Ectodermal cell (in vitro differentiated cells): ENCODE measurements at regions not wholly inside any gene's neighbourhood (a gene's known extent, or its start where the extent isn't known, plus 50 kb on each side); places are given as distances from the start of the nearest gene placed in this dataset.
"Not testable (repeated sequence)": the region's sequence is repeated elsewhere in the genome, so short reads cannot be mapped to it uniquely, and the experiment has no call there.

ENCODE experiments used
- H3K27ac ChIP-seq: 2 replicates; pipeline ENCODE4 v1.7.0; 2013; ENCODE audit warnings: mild to moderate bottlenecking, low read depth, low read length; ENCODE audit not compliant: insufficient read depth, poor library complexity, severe bottlenecking
- H3K27me3 ChIP-seq: 2 replicates; pipeline ENCODE4 v1.7.0; 2013; ENCODE audit warnings: mild to moderate bottlenecking, low read length; ENCODE audit not compliant: insufficient read depth, control insufficient read depth, poor library complexity, severe bottlenecking
- H3K36me3 ChIP-seq: one replicate; pipeline ENCODE4 v1.7.0; 2013; ENCODE audit warnings: low read length; ENCODE audit not compliant: control insufficient read depth, insufficient read depth
- H3K4me1 ChIP-seq: one replicate; pipeline ENCODE4 v1.7.0; 2013; ENCODE audit warnings: low read length; ENCODE audit not compliant: control insufficient read depth, insufficient read depth
- H3K4me3 ChIP-seq: 2 replicates; pipeline ENCODE4 v1.7.0; 2013; ENCODE audit warnings: low read depth, low read length, control low read depth; ENCODE audit not compliant: insufficient read depth
- H3K9me3 ChIP-seq: 2 replicates; pipeline ENCODE4 v1.7.0; 2013; ENCODE audit warnings: mild to moderate bottlenecking, low read length, moderate library complexity; ENCODE audit not compliant: control insufficient read depth
- WGBS, 2 experiments: methylation state at CpG; one replicate each; pipeline ENCODE4 v1.1.7; 2013; ENCODE audit warnings: missing lambda C conversion rate in 2 of 2; 5-methylcytosine and 5-hydroxymethylcytosine counted together

DNA sequence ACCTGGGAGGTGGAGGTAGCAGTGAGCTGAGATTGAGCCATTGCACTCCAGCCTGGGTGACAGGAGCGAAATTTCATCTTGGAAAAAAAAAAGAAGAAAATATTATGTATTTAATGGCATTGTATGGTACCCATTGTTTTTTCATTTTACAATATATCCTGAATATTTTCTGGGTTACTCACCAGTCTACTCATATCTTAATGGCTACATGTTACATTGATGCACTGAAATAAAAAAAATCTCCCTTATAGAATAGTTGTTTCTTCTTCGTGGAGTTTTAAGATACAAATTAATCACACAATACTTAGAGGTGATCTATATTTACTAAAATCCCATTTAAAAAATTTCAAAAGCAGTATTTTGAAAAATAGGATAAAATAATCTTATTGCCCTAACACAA lies 66.3 kb upstream of the XPO1 start:
- no peak overlapping the region for H3K27ac ChIP-seq
- H3K36me3 ChIP-seq, result no peaks in the 10 kb centered on the region
- H3K9me3 ChIP-seq, result no peaks in the 10 kb centered on the region
- H3K4me1 ChIP-seq, result no peaks in the 10 kb centered on the region
- WGBS, 2 experiments, result 88 to 100% methylated on average over 1 of the region's 2 CpGs
- H3K27me3 ChIP-seq, result no peaks in the 10 kb centered on the region
- no peak overlapping the region for H3K4me3 ChIP-seq

DNA sequence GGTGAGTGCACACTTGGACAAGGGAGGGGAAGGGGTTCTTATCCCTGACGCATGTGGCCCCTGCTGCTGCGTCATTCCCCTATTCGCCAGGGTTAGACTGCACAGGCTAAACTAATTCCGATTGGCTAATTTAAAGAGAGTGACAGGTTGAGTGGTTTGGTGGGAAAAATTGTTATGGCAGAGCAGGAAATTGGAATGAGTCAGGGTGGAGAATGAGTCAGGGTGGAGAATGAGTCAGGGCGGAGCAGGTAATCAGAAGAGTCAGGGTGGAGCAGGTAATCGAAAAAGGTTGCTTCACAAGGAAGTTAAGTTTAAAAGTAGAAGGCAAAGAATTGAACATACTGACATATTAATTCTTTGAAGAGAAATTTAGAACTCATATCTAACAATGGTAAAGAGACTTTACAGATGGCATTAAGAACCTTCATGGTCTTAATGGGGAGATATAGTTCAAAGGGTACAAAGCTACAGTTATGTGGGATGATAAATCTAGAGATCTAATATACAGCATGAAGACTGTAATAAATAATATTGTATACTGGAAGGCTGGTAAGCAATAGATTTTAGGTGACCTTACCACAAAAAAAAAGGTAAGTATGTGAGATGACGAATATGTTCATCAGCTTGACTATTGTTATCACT lies 60.5 kb upstream of the XPO1 start:
- H3K4me1 ChIP-seq, H3K27ac ChIP-seq, H3K9me3 ChIP-seq, H3K36me3 ChIP-seq, H3K27me3 ChIP-seq, H3K4me3 ChIP-seq: not testable (repeated sequence)
- WGBS, 2 experiments, result 92% methylated on average over 6 to 7 of the region's 7 CpGs

DNA sequence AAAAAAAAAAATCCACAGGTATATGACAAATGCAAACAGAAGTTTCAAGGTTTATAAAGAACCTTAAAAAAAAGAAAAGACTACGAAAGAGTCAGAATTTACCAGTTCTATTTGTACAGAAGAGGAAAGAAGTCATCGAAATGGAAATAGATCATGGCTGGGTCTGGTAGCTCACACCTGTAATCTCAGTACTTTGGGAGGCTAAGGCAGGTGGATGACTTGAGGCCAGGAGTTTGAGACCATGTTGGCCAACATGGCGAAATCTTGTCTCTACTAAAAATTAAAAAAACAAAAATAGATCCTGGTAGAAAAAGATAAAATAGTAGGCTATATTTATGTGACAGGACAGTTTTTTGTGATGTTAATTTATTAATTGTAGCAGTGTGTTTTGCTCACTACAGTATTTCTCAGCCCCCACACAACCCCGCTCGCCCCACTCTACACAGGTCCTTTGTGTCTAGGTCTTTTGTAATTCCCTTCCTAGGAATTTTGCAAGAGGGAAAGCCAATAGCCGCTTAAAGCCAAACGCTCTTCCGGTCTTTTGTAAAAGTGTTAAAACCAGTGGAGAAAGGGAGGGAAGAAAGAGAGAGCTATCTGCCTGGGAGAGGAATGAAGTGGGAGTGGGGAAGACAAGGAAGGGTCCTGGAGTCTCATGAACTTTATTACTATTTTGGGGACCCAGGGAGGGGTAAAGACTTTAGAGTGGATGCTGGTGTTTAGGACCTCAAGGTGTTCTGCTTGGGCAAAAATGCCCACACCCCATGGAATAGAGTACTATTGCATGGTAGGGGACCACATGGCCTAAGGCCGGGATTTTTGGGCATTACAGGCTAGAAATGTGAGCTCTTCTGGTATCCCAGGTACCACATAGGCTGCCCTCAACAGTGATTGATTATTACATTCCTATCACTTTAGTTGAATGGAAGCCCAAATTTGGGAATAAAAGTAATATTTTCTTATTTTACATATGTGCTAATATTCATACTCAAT lies 59.4 kb upstream of the XPO1 start:
- WGBS, 2 experiments, result 56 to 59% methylated on average over 9 of the region's 9 CpGs
- no peaks in the 10 kb centered on the region for H3K4me1 ChIP-seq
- no peak overlapping the region for H3K4me3 ChIP-seq
- no peaks in the 10 kb centered on the region for H3K36me3 ChIP-seq
- H3K27ac ChIP-seq, result no peak overlapping the region
- H3K9me3 ChIP-seq, result no peaks in the 10 kb centered on the region
- no peaks in the 10 kb centered on the region for H3K27me3 ChIP-seq

DNA sequence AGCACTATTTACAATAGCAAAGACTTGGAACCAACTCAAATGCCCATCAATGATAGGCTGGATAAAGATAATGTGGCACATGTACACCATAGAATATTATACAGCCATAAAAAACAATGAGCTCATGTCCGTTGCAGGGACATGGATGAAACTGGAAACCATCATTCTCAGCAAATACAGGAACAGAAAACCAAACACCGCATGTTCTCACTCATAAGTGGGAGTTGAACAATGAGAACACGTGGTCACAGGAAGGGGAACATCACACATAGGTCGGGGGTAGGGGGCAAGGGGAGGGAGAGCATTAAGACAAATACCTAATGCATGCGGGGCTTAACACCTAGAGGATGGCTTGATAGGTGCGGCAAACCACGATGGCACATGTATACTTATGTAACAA lies 56.0 kb upstream of the XPO1 start:
- not testable (repeated sequence) for H3K36me3 ChIP-seq, H3K27ac ChIP-seq, H3K9me3 ChIP-seq, H3K27me3 ChIP-seq, H3K4me1 ChIP-seq, H3K4me3 ChIP-seq
- 93 to 94% methylated on average over 7 of the region's 7 CpGs for WGBS, 2 experiments

DNA sequence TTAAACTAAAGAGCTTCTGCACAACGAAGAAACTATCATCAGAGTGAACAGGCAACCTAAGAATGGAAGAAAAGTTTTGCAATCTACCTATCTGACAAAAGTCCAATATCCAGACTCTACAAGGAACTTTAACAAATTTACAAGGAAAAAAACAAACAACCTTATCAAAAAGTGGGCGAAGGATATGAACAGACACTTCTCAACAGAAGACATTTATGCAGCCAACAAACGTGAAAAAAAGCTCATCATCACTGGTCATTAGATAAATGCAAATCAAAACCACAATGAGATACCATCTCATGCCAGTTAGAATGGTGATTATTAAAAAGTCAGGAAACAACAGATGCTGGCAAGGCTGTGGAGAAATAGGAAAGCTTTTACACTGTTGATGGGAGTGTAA lies 55.5 kb upstream of the XPO1 start:
- H3K4me3 ChIP-seq, H3K4me1 ChIP-seq, H3K36me3 ChIP-seq, H3K27me3 ChIP-seq, H3K27ac ChIP-seq, H3K9me3 ChIP-seq: not testable (repeated sequence)
- WGBS, 2 experiments, result 85 to 89% methylated on average over 3 of the region's 3 CpGs

DNA sequence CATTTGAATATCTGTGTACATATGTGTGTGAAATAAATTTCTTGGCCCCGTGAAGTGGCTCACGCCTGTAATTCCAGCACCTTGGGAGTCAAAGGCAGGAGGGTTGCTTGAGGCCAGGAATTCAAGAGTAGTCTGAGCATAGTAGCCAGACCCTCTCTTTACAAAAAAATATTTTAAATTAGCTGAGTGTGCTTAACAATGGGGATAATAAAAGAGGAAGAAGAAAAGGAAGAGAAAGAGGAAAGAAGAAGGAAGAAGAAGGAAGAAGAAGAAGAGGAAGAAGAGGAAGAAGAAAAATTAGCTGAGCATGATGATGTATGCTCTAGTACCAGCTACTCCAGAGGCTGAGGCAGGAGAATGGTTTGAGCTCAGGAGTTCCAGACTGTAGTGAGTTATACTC lies 52.1 kb upstream of the XPO1 start:
- Histone ChIP-seq H3K4me1 (peaks cover 3% of the 10 kb centered on the region), H3K27me3 (no peaks in the 10 kb centered on the region), H3K36me3 (no peaks in the 10 kb centered on the region), H3K27ac (no peak overlapping the region), H3K9me3 (no peaks in the 10 kb centered on the region), H3K4me3 (no peak overlapping the region)
- whole genome bisulfite sequencing, 2 experiments, result 93 to 96% methylated on average over 2 of the region's 2 CpGs

DNA sequence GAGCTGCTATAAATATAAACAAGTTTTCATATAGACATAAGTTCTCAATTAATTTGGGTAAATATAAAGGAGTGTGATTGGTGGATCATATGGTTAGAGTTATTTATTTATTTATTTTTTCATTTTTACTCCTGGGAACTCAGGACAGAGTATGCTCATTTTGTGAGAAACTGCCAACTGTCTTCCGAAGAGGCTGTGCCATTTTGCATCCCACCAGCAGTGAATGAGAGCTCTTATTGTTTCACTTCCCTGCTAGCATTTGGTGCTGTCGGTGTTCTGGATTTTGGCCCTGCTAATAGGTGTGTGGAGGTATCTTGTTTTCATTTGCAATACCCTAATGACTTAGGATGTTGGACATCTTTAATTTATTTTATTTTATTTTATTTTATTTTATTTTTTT lies 50.4 kb upstream of the XPO1 start:
- Histone ChIP-seq H3K27ac (no peak overlapping the region), H3K27me3 (no peaks in the 10 kb centered on the region), H3K4me1 (peaks cover 3% of the 10 kb centered on the region), H3K4me3 (no peak overlapping the region), H3K36me3 (no peaks in the 10 kb centered on the region), H3K9me3 (no peaks in the 10 kb centered on the region)
- WGBS, 2 experiments, result 96% methylated on average over 1 to 2 of the region's 2 CpGs
